HepG2 (cell line): ENCODE measurements at regions not wholly inside any gene's neighbourhood (a gene's known extent, or its start where the extent isn't known, plus 50 kb on each side); places are given as distances from the start of the nearest gene placed in this dataset.

Experiments
- MAX ChIP-seq: IDR thresholded peaks from 2 replicates; pipeline ENCODE4 v1.6.1; 2012; ENCODE audit warnings: inconsistent platforms
- TF ChIP-seq, protein P1 (sequence below): sonication (generic); formaldehyde crosslinking; IDR thresholded peaks from 2 replicates; pipeline ENCODE4 v1.5.0; 2020; ENCODE audit warnings: mild to moderate bottlenecking, missing genetic modification reagents, moderate library complexity
- TF ChIP-seq, protein P2 (sequence below): sonication (generic); formaldehyde crosslinking; IDR thresholded peaks from 2 replicates; pipeline ENCODE4 v1.4.0; 2020; ENCODE audit warnings: missing genetic modification reagents, borderline replicate concordance

GRCh38 chr5:87686975-87687374 lies 274.2 kb upstream of the CCNH start:
- TF ChIP-seq, protein P1, sequence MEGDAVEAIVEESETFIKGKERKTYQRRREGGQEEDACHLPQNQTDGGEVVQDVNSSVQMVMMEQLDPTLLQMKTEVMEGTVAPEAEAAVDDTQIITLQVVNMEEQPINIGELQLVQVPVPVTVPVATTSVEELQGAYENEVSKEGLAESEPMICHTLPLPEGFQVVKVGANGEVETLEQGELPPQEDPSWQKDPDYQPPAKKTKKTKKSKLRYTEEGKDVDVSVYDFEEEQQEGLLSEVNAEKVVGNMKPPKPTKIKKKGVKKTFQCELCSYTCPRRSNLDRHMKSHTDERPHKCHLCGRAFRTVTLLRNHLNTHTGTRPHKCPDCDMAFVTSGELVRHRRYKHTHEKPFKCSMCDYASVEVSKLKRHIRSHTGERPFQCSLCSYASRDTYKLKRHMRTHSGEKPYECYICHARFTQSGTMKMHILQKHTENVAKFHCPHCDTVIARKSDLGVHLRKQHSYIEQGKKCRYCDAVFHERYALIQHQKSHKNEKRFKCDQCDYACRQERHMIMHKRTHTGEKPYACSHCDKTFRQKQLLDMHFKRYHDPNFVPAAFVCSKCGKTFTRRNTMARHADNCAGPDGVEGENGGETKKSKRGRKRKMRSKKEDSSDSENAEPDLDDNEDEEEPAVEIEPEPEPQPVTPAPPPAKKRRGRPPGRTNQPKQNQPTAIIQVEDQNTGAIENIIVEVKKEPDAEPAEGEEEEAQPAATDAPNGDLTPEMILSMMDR (CRISPR knock-in tag) = no peak
- TF ChIP-seq MAX = no peak
- TF ChIP-seq, protein P2, sequence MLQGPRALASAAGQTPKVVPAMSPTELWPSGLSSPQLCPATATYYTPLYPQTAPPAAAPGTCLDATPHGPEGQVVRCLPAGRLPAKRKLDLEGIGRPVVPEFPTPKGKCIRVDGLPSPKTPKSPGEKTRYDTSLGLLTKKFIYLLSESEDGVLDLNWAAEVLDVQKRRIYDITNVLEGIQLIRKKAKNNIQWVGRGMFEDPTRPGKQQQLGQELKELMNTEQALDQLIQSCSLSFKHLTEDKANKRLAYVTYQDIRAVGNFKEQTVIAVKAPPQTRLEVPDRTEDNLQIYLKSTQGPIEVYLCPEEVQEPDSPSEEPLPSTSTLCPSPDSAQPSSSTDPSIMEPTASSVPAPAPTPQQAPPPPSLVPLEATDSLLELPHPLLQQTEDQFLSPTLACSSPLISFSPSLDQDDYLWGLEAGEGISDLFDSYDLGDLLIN (CRISPR knock-in tag) = no peak
